ENCODE measurements at regions not wholly inside any gene's neighbourhood (a gene's known extent, or its start where the extent isn't known, plus 50 kb on each side); places are given as distances from the start of the nearest gene placed in this dataset.

DNA sequence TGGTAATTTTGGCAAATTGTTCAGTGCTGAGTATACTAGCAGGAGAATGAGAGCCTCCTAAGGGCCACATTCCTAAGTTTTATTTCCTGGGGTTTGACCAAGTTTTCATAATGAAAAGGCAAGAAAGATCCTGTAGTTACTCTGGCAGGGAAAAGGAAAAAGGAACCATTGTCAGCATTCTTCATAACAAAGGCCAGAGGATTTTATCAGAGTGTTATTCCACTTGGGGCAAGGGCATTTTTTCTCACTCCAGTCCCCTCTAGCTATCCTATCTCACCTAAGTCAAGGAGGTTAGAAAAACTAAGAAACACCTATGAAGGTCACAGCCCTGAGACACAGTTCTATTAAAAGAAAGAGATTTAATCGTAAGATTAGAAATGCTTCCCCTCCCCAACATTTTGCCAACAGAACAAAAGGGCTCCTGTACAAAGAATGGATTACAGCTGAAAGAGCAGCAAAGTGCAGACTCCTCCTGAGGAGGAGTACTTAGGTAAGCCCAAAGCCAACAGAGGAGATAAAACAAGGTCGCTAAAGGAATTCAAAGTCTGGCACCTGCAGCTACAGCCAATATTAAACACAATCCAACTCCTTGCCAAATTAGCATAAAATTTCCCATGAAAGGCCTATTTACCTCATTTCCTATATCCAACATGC, 162.4 kb downstream of the GALC start:
- TF ChIP-seq CTCF (IDR thresholded peaks at IDR 0.05; ENCODE audit: low read depth, low read length, missing input control) (no peak), YY1 (IDR thresholded peaks at IDR 0.05) (no peak), ZBTB33 (IDR thresholded peaks at IDR 0.05) (no peak), EGR1 (IDR thresholded peaks at IDR 0.05; ENCODE audit: low read depth in 2 of 2) (no peak), TAF1 (conservative IDR thresholded peaks at IDR 0.05) (no peak), NR2F2 (IDR thresholded peaks at IDR 0.05) (no peak)
